ENCODE measurements at regions not wholly inside any gene's neighbourhood (a gene's known extent, or its start where the extent isn't known, plus 50 kb on each side); places are given as distances from the start of the nearest gene placed in this dataset.

DNA sequence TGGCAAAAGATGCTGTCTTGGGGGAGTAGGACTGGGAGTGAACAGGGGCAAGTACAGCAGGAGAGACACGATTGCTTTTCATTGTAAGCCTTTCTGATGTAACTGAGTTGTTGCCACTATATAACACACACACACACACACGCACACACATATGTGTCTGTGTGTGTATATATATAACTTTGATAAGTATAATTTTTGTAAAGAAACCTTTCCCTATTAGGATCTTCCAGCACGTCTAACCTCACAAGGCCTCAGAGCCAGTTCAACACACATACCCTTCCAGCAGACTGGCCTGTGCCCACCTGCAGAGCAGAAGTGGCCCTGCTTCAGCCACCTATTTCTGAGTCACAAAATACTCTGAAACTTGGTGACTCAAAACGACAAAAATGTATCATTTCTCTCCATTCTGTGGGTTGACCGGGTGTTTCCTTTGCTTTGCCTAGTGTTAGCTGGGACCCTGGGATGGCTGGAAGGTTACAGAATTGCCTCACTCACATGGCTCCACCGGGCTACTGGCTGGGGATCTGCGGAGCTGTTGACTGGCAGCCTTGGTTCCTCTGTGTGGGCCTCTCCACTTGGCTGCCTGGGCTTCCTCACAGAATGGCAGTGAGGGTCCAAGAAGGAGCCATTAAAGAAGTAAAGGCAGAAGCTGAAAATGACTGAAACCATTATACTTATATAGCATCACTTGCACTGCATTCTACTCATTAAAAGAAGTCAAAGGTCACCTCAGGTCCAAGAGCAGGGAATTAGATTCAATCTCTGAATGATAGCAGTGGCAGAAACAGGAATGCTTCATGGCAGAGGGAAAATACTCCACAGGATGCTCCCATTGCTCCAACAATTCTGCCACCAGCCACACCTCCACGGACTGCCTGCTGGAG lies 126.4 kb downstream of the BANF2 start:
- no peaks in the 10 kb centered on the region for H3K23me2 ChIP-seq (ENCODE audit: low read depth, low read length)

More for the DNA sequence above, 126.4 kb downstream of the BANF2 start:
- Histone ChIP-seq H3K27ac (ENCODE audit: low read depth, low read length) (no peak overlapping the region), H3K56ac (replicated peaks; ENCODE audit: insufficient read length, low read depth, low read length) (no peak overlapping the region), H3K18ac (ENCODE audit: extremely low read depth, low read length) (no peak overlapping the region), H2BK12ac (ENCODE audit: low read depth, low read length) (no peak overlapping the region), H3K14ac (ENCODE audit: insufficient read length) (no peak overlapping the region), H3K79me2 (ENCODE audit: control insufficient read depth in 1 of 2, insufficient read depth in 2 of 2, low read length in 2 of 2) (no peaks in the 10 kb centered on the region), H2BK120ac (replicated peaks; ENCODE audit: low read depth, low read length) (no peak overlapping the region), H3K4me1 (replicated peaks in 1 of 4; ENCODE audit: control insufficient read depth in 3 of 4, insufficient read depth in 4 of 4, low read length in 3 of 4) (peaks cover 2 to 6% (median 3%) of the 10 kb centered on the region in 4 experiments; a peak in 3 of 7 replicates), H3K4me2 (ENCODE audit: insufficient read depth in 1 of 2, low read depth in 2 of 2, low read length in 2 of 2) (no peak overlapping the region), H4K5ac (ENCODE audit: insufficient read length, low read depth, low read length) (no peak overlapping the region), H3K79me1 (ENCODE audit: low read depth, low read length) (no peaks in the 10 kb centered on the region), H4K8ac (ENCODE audit: extremely low read depth, insufficient read depth, low read length) (no peak overlapping the region), H3K4me3 (ENCODE audit: extremely low read depth in 1 of 4, insufficient read depth in 2 of 4, low read depth in 3 of 4, low read length in 4 of 4) (no peak overlapping the region), H2AK5ac (ENCODE audit: low read depth, low read length) (no peak overlapping the region), H3K9ac (replicated peaks in 1 of 4; ENCODE audit: extremely low read depth in 1 of 4, low read depth in 3 of 4, low read length in 3 of 4) (no peak overlapping the region), H3K27me3 (replicated peaks in 1 of 4; ENCODE audit: control insufficient read depth in 3 of 4, extremely low read depth in 1 of 4, insufficient read depth in 3 of 4, low read length in 3 of 4) (peaks cover 0 to 3% (median 0%) of the 10 kb centered on the region in 4 experiments; a peak in 2 of 7 replicates), H2BK5ac (ENCODE audit: low read depth, low read length) (no peak overlapping the region; the same call in 1 of the 2 replicates), H3K23ac (ENCODE audit: insufficient read length) (no peak overlapping the region), H4K91ac (replicated peaks; ENCODE audit: insufficient read length, low read length) (no peak overlapping the region), H4K20me1 (replicated peaks in 1 of 2; ENCODE audit: control insufficient read depth in 1 of 2, insufficient read depth in 2 of 2, low read length in 2 of 2) (no peaks in the 10 kb centered on the region), H2BK20ac (ENCODE audit: low read length) (0 out of 2 replicates have a peak overlapping the region, but pooled peaks have one; percentile 37), H3K4ac (replicated peaks; ENCODE audit: insufficient read length, low read depth, low read length) (no peak overlapping the region), H3K9me3 (ENCODE audit: insufficient read depth in 2 of 2, low read depth in 1 of 2, low read length in 1 of 2) (no peaks in the 10 kb centered on the region), H3K36me3 (ENCODE audit: control insufficient read depth in 2 of 4, insufficient read depth in 4 of 4, low read length in 3 of 4) (no peaks in the 10 kb centered on the region), H2BK15ac (ENCODE audit: low read length) (no peak overlapping the region), H2AFZ (ENCODE audit: low read length) (no peak overlapping the region)
- WGBS, 2 experiments (ENCODE audit: extremely low coverage in 1 of 2, insufficient coverage in 1 of 2, insufficient read length in 1 of 2, insufficient replicate concordance in 2 of 2, low coverage in 1 of 2, low lambda C conversion rate in 2 of 2, missing lambda C conversion rate in 1 of 2), result 87% methylated on average over 8 of the region's 8 CpGs; no CpG with 5 or more reads in 1 of the 2 experiments
- ChIA-PET POLR2A (ENCODE audit: partially characterized antibody) (no interaction called here), CTCF (ENCODE audit: partially characterized antibody) (interaction anchor here (1.0 to 1.3 kb wide), 6 partner anchors 9 to 676 kb away, joined by 3 to 4 read pairs (median 3); no protein-coding TSS in a partner anchor)
- DNase-seq (ENCODE audit: low read depth in 1 of 2, low spot score in 2 of 2) (no peak), FAIRE-seq (no peak)
- TF ChIP-seq CTBP2 (IDR thresholded peaks at IDR 0.05; ENCODE audit: borderline replicate concordance, insufficient read depth, insufficient read length, low read length), result no peak
- no peak for TF ChIP-seq TAF1 (IDR thresholded peaks at IDR 0.05; ENCODE audit: low read depth, low read length)

Measured in H1 (cell line).